ENCODE measurements at regions not wholly inside any gene's neighbourhood (a gene's known extent, or its start where the extent isn't known, plus 50 kb on each side); places are given as distances from the start of the nearest gene placed in this dataset.
"Not testable (repeated sequence)": the region's sequence is repeated elsewhere in the genome, so short reads cannot be mapped to it uniquely, and the experiment has no call there.

DNA sequence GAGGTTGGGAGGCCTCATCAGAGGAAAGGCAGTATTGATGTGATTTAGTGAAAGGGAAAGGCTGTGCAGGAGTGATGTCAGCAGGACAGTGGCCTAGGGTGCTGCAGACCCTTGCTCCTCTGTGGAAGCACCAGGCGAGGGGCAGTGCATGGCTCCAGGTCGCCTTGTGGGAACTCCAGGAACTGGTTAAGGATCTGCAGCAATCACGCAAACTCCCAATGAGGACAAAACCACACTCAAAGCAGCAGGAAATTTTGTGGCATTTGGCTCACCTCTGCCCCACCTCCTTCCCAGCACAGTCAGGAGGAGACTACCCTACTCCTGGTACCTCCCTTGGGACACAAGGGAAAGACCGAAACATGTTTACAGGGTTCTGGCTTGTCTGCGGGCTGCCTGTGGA, 251.5 kb downstream of the GADD45G start:
- H3K4me1 ChIP-seq (ENCODE audit: control insufficient read depth, insufficient read depth, low read length); H3K9ac ChIP-seq (ENCODE audit: low read depth, low read length); H3K36me3 ChIP-seq (ENCODE audit: control insufficient read depth, insufficient read depth, low read length); H3K4me3 ChIP-seq (ENCODE audit: low read depth, low read length); H3K27me3 ChIP-seq (ENCODE audit: control insufficient read depth, insufficient read depth, low read length); H3K9me3 ChIP-seq (ENCODE audit: control insufficient read depth, insufficient read depth, low read length): not testable (repeated sequence)

DNA sequence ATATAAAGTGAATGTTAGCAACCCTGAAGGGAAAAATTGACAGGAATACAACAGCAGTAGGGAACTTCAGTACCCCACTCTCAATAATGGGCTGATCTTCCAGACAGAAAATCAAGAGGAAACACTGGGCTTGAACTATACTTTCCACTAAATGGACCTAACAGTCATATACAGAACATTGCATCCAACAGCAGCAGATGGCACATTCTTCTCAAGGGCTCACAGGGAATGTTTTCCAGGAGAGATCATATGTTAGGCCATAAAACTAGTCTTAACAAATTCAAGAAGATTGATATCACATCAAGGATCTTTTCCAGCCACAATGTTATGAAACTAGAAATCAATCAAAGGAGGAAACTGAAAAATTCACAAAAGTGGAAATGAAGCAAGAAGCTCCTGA, 252.1 kb downstream of the GADD45G start:
- H3K36me3 ChIP-seq (ENCODE audit: control insufficient read depth, insufficient read depth, low read length); H3K4me1 ChIP-seq (ENCODE audit: control insufficient read depth, insufficient read depth, low read length); H3K27me3 ChIP-seq (ENCODE audit: control insufficient read depth, insufficient read depth, low read length); H3K9ac ChIP-seq (ENCODE audit: low read depth, low read length); H3K9me3 ChIP-seq (ENCODE audit: control insufficient read depth, insufficient read depth, low read length); H3K4me3 ChIP-seq (ENCODE audit: low read depth, low read length): not testable (repeated sequence)

DNA sequence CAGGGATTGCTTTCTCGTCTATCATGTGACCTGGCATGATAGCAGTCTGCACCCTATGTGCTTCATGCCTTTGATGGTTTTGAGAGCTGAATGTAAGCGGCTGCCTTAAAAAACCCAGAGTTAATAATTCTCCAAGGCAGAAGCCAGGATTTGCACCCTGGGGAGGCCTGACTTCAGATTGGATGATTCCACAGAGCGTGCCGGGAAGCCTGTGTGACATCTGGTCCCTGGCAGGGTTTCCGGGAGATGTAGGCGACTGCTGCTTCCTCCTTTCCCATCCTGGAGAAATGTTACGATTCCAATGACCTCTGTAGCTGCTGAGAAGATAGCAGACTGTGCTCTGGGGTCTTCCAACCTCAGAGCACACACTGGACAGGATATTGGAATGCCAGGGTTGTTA, 255.0 kb downstream of the GADD45G start:
- H3K9ac ChIP-seq (ENCODE audit: low read depth, low read length); H3K4me1 ChIP-seq (ENCODE audit: control insufficient read depth, insufficient read depth, low read length); H3K27me3 ChIP-seq (ENCODE audit: control insufficient read depth, insufficient read depth, low read length); H3K36me3 ChIP-seq (ENCODE audit: control insufficient read depth, insufficient read depth, low read length); H3K4me3 ChIP-seq (ENCODE audit: low read depth, low read length); H3K9me3 ChIP-seq (ENCODE audit: control insufficient read depth, insufficient read depth, low read length): not testable (repeated sequence)

DNA sequence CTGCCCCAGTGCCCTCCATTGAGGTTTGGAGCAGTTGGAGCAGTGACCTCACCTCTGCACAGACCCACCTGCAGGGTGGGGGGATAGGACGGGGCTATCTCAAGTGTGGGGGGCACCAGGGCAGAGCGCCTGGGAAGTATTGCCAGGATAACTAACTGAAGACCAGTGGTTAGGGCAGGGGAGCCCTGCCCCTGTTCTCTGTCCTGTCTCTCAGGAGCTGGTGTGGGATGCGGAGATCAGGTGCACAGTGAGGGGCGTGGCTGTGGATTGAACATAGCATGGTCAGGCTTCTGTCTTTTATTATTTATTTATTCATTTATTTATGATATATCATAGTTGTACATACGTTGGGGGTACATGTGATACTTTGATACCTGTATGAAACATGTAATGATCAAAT, 256.6 kb downstream of the GADD45G start:
- not testable (repeated sequence) for H3K9ac ChIP-seq (ENCODE audit: low read depth, low read length); H3K4me1 ChIP-seq (ENCODE audit: control insufficient read depth, insufficient read depth, low read length); H3K4me3 ChIP-seq (ENCODE audit: low read depth, low read length); H3K27me3 ChIP-seq (ENCODE audit: control insufficient read depth, insufficient read depth, low read length); H3K9me3 ChIP-seq (ENCODE audit: control insufficient read depth, insufficient read depth, low read length); H3K36me3 ChIP-seq (ENCODE audit: control insufficient read depth, insufficient read depth, low read length)

DNA sequence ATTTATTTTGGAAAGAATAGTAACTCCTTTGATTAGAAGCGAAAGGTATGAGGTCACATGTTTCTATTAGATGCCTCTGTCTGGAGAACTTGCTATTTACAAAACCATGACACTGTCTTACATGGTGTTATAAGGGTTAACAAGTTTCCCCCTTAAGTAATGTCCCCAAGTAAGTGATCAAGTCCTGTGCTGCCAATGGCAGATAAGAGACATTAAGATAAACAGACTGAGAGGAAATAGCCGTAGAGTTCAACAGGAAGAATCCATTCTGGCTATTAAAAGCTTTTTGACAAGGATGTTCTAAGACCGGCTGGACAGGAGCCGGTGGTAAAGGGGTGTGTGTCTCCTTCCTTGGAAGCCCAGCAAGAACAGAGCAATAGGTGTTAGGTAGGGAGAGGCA, 257.5 kb downstream of the GADD45G start:
- no peak overlapping the region for H3K9ac ChIP-seq (ENCODE audit: low read depth, low read length)
- H3K27me3 ChIP-seq (ENCODE audit: control insufficient read depth, insufficient read depth, low read length): no peaks in the 10 kb centered on the region
- no peaks in the 10 kb centered on the region for H3K36me3 ChIP-seq (ENCODE audit: control insufficient read depth, insufficient read depth, low read length)
- no peaks in the 10 kb centered on the region for H3K9me3 ChIP-seq (ENCODE audit: control insufficient read depth, insufficient read depth, low read length)
- no peaks in the 10 kb centered on the region for H3K4me1 ChIP-seq (ENCODE audit: control insufficient read depth, insufficient read depth, low read length)
- H3K4me3 ChIP-seq (ENCODE audit: low read depth, low read length): no peak overlapping the region

DNA sequence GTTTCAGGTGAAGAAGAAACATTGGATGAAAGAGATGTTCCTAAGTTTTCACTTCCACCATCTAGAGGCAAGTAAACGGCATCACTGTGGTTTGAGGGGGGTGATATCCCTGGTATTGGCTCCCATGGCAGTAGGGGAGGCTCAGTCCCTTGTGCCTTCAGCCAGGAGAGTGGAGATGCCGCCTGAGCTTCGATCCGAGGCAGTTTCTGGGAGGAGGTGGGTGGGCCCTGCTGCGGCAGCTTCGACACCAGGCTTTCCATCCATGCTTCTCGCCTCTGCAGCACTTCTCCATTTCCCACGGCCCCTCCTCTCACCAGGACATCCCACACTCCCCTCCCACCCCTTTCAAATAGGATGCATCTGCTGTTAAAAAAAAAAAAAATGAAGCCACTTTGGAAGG, 258.3 kb downstream of the GADD45G start:
- Histone ChIP-seq H3K4me1 (ENCODE audit: control insufficient read depth, insufficient read depth, low read length) (no peaks in the 10 kb centered on the region), H3K4me3 (ENCODE audit: low read depth, low read length) (no peak overlapping the region), H3K27me3 (ENCODE audit: control insufficient read depth, insufficient read depth, low read length) (no peaks in the 10 kb centered on the region), H3K36me3 (ENCODE audit: control insufficient read depth, insufficient read depth, low read length) (no peaks in the 10 kb centered on the region), H3K9me3 (ENCODE audit: control insufficient read depth, insufficient read depth, low read length) (no peaks in the 10 kb centered on the region), H3K9ac (ENCODE audit: low read depth, low read length) (no peak overlapping the region)

DNA sequence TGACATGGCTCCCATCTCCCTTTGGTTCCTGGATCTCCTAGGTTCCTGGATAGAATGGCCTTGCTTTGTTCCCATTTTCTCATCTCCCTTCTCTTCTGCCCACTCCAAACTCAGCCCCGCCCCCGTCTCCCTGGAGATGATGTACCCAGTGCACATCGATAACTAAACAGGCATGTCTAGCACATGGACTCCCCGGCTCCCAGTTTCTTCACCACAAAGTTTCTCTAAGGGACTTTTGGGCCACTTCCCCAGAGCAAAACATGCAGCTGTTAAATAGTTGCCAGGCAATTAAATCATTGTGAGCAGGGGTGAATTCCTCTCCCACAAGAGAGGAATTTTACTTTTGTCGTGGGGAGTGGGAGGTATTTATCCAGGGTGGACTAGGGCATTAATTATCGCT, 259.0 kb downstream of the GADD45G start:
- no peak overlapping the region for H3K9ac ChIP-seq (ENCODE audit: low read depth, low read length)
- no peak overlapping the region for H3K4me3 ChIP-seq (ENCODE audit: low read depth, low read length)
- H3K9me3 ChIP-seq (ENCODE audit: control insufficient read depth, insufficient read depth, low read length): no peaks in the 10 kb centered on the region
- H3K36me3 ChIP-seq (ENCODE audit: control insufficient read depth, insufficient read depth, low read length): no peaks in the 10 kb centered on the region
- no peaks in the 10 kb centered on the region for H3K27me3 ChIP-seq (ENCODE audit: control insufficient read depth, insufficient read depth, low read length)
- H3K4me1 ChIP-seq (ENCODE audit: control insufficient read depth, insufficient read depth, low read length): no peaks in the 10 kb centered on the region

DNA sequence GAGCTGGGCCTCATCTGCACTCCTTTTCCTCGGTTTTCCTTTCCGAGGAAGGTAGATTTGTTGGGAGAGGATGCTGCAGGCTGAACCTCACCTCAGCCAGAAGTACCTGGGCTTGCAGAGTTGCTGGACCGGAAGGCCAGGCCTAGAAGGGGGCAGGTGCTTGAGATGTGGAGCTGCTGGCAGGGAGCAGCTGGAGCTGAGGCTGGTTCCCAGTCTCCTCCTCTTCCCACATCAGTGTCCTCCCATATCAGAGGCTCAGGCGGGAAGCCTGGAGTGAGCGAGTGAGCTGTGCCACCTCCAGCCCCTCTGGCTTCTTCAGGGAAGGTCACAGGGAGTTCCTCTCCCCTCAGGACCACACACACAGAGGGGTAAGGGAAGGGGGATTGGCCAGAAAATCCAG, 259.4 kb downstream of the GADD45G start:
- Histone ChIP-seq H3K9ac (ENCODE audit: low read depth, low read length) (no peak overlapping the region), H3K4me1 (ENCODE audit: control insufficient read depth, insufficient read depth, low read length) (no peaks in the 10 kb centered on the region), H3K27me3 (ENCODE audit: control insufficient read depth, insufficient read depth, low read length) (no peaks in the 10 kb centered on the region), H3K4me3 (ENCODE audit: low read depth, low read length) (no peak overlapping the region), H3K36me3 (ENCODE audit: control insufficient read depth, insufficient read depth, low read length) (no peaks in the 10 kb centered on the region), H3K9me3 (ENCODE audit: control insufficient read depth, insufficient read depth, low read length) (no peaks in the 10 kb centered on the region)

DNA sequence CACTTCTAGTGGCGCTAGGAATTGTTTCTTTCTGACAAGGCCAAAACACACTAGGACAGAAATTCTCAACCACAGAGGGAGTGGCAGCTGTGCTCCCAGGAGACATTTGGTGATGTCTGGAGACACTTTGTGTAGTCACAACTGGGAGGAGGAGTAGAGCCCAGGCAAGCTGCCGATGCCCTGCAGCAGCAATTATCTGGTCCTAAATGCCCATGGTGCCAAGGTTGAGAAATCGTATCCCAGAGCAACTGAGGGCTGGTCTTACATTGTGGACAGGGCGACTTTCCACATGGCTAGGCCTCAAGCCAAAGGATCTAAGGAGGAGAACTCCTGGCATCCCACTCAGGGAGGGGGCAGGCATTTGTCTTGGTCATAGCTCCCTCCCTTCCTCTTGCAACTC, 259.9 kb downstream of the GADD45G start:
- H3K36me3 ChIP-seq (ENCODE audit: control insufficient read depth, insufficient read depth, low read length): no peaks in the 10 kb centered on the region
- no peaks in the 10 kb centered on the region for H3K4me1 ChIP-seq (ENCODE audit: control insufficient read depth, insufficient read depth, low read length)
- H3K27me3 ChIP-seq (ENCODE audit: control insufficient read depth, insufficient read depth, low read length): no peaks in the 10 kb centered on the region
- no peaks in the 10 kb centered on the region for H3K9me3 ChIP-seq (ENCODE audit: control insufficient read depth, insufficient read depth, low read length)
- no peak overlapping the region for H3K9ac ChIP-seq (ENCODE audit: low read depth, low read length)
- H3K4me3 ChIP-seq (ENCODE audit: low read depth, low read length): no peak overlapping the region

DNA sequence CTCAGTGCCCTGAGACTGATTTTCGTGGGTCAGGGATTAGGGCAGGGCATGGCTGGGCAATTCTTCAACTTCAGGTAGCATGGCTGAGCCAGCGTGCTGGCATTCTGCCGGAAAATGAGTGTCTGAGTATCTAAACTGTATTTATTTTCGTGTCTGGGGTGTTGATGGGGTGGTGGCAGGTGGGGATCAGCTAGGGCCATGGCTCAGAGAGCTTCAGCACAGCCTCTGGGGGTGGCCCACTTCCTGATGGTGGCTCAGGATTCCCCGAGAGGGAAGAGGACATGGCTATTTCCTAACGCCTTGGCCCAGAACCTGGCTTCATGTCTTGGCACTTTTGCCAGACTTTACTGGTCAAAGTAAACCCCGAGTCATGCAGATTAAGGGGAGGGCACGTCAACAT, 260.5 kb downstream of the GADD45G start:
- no peaks in the 10 kb centered on the region for H3K4me1 ChIP-seq (ENCODE audit: control insufficient read depth, insufficient read depth, low read length)
- H3K36me3 ChIP-seq (ENCODE audit: control insufficient read depth, insufficient read depth, low read length): no peaks in the 10 kb centered on the region
- H3K27me3 ChIP-seq (ENCODE audit: control insufficient read depth, insufficient read depth, low read length): no peaks in the 10 kb centered on the region

DNA sequence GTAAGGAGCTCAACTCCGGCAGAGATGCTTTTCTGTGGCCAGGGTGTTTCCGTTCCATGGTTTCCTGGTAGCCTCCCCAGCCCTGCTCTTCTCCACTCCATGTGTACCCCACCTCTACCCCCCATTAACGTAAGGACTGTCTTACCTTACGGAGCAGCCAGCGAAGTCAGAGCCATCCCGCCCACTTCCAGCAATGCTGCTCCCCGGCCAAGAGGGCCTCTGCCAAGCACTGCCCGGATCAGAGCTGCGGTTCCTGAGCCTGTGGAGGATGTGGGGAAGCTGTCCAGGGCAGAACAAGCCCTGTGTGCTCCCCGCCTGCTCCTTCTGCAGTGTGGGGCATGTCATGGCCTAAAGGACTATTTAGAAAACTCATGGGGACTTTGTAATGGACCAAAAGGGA, 261.2 kb downstream of the GADD45G start:
- no peaks in the 10 kb centered on the region for H3K4me1 ChIP-seq (ENCODE audit: control insufficient read depth, insufficient read depth, low read length)
- no peaks in the 10 kb centered on the region for H3K9me3 ChIP-seq (ENCODE audit: control insufficient read depth, insufficient read depth, low read length)
- no peaks in the 10 kb centered on the region for H3K27me3 ChIP-seq (ENCODE audit: control insufficient read depth, insufficient read depth, low read length)
- H3K4me3 ChIP-seq (ENCODE audit: low read depth, low read length): no peak overlapping the region
- H3K36me3 ChIP-seq (ENCODE audit: control insufficient read depth, insufficient read depth, low read length): no peaks in the 10 kb centered on the region
- no peak overlapping the region for H3K9ac ChIP-seq (ENCODE audit: low read depth, low read length)

More for the DNA sequence above, 260.5 kb downstream of the GADD45G start:
- H3K4me3 ChIP-seq (ENCODE audit: low read depth, low read length): no peak overlapping the region
- no peak overlapping the region for H3K9ac ChIP-seq (ENCODE audit: low read depth, low read length)
- H3K9me3 ChIP-seq (ENCODE audit: control insufficient read depth, insufficient read depth, low read length): no peaks in the 10 kb centered on the region

DNA sequence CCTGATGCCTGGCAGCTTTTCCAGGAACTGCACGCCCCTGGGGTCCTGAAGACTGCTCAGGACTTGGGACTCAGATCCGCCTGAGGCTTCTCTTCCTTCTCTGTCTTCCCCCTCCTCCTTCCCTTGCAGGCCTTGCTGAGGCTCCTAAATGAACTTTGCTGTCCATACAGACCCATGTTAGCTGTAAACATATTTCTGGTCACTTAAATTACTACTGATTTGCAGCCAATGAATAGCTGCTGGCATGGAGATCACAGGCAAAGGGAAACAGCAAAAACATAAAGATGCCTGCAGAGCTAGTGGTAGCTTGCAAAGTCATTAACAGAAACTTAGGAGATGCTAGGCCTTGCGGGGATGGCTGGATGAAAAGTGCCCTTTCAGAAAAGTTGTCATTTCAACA, 261.9 kb downstream of the GADD45G start:
- Histone ChIP-seq H3K9ac (ENCODE audit: low read depth, low read length) (no peak overlapping the region), H3K9me3 (ENCODE audit: control insufficient read depth, insufficient read depth, low read length) (no peaks in the 10 kb centered on the region), H3K27me3 (ENCODE audit: control insufficient read depth, insufficient read depth, low read length) (no peaks in the 10 kb centered on the region), H3K36me3 (ENCODE audit: control insufficient read depth, insufficient read depth, low read length) (no peaks in the 10 kb centered on the region), H3K4me1 (ENCODE audit: control insufficient read depth, insufficient read depth, low read length) (no peaks in the 10 kb centered on the region), H3K4me3 (ENCODE audit: low read depth, low read length) (no peak overlapping the region)

DNA sequence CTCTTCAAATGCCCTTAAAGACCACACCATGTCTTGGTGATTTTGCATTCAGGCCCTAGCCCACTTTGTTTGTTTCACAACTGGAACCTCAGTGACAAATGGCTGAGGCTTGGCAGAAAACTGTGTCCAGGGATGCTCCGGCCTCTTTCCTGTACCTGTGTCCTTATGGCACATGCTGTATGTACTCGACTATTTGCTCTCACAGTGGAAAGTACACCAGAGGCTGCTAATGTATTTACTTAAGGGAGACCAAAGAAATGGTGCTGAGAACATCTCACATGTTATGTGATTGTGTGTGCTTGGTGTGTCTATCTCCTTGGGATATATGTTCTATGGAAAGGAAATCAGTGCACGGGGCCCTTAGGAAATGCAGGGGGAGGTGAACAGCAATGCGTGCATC, 263.3 kb downstream of the GADD45G start:
- Histone ChIP-seq H3K4me1 (ENCODE audit: control insufficient read depth, insufficient read depth, low read length) (no peaks in the 10 kb centered on the region), H3K27me3 (ENCODE audit: control insufficient read depth, insufficient read depth, low read length) (no peaks in the 10 kb centered on the region), H3K4me3 (ENCODE audit: low read depth, low read length) (no peak overlapping the region), H3K9ac (ENCODE audit: low read depth, low read length) (no peak overlapping the region), H3K9me3 (ENCODE audit: control insufficient read depth, insufficient read depth, low read length) (no peaks in the 10 kb centered on the region), H3K36me3 (ENCODE audit: control insufficient read depth, insufficient read depth, low read length) (no peaks in the 10 kb centered on the region)
